ENCODE measurements at regions not wholly inside any gene's neighbourhood (a gene's known extent, or its start where the extent isn't known, plus 50 kb on each side); places are given as distances from the start of the nearest gene placed in this dataset.

DNA sequence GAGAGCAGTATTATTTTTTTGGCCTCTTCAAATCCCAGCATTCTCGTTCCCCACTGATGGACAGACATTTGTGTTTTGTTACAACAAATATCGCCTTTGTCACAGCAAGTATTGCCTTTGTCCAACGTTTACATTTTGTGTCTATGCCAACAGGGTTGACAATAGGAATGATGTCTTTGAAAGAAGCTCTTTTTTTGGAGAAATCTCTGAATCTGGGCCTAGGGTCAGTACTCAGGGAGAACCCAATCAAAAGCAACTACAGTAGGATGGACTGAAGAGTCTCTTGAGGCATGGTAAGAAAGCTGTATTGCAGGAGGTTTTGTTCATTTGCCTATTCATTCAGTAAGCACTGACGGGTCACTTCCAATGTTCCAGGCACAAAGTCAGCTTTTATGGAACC is 57.7 kb upstream of the KLF14 start:
- TF ChIP-seq, protein P1, sequence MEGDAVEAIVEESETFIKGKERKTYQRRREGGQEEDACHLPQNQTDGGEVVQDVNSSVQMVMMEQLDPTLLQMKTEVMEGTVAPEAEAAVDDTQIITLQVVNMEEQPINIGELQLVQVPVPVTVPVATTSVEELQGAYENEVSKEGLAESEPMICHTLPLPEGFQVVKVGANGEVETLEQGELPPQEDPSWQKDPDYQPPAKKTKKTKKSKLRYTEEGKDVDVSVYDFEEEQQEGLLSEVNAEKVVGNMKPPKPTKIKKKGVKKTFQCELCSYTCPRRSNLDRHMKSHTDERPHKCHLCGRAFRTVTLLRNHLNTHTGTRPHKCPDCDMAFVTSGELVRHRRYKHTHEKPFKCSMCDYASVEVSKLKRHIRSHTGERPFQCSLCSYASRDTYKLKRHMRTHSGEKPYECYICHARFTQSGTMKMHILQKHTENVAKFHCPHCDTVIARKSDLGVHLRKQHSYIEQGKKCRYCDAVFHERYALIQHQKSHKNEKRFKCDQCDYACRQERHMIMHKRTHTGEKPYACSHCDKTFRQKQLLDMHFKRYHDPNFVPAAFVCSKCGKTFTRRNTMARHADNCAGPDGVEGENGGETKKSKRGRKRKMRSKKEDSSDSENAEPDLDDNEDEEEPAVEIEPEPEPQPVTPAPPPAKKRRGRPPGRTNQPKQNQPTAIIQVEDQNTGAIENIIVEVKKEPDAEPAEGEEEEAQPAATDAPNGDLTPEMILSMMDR (IDR thresholded peaks at IDR 0.05), result no peak
- no peak for TF ChIP-seq POLR2AphosphoS5 (IDR thresholded peaks at IDR 0.05)

Data from sigmoid colon (tissue), 4 donors.